ENCODE measurements at regions not wholly inside any gene's neighbourhood (a gene's known extent, or its start where the extent isn't known, plus 50 kb on each side); places are given as distances from the start of the nearest gene placed in this dataset.

DNA sequence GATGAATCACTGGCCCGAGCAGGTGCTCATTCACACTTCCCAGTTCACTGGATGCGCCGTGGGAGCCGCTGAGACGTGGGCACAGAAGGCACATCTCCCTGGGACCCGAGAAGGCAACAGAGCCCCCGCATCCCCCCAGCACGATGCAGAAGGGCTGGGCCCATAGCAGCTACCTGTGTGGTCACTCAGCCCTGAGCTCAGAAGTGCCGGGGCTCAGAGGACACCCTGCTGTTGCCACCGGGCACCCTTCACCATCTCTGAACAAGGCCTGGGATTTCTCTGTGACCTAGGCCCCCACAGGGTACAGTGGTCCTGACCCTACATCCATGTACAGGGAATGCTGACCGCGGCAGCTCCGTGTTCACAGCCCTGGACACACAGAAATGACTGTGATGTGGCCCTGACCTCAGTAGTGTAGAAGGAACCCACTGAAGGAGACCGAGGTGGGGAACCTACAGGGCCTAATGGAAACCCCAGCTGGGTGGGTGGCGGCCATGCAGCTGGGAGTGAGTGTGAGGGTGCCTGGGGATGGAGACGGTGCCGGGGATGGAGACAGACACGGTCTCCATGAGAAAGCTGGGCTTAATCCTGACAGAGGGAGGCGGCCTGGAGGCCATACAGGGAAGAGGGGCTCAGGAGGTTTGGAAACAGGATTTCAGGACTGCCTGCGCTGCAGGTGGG lies 111.9 kb upstream of the OTOS start:
- no peak overlapping the region for H3K4me3 ChIP-seq
- TF ChIP-seq, protein P1, sequence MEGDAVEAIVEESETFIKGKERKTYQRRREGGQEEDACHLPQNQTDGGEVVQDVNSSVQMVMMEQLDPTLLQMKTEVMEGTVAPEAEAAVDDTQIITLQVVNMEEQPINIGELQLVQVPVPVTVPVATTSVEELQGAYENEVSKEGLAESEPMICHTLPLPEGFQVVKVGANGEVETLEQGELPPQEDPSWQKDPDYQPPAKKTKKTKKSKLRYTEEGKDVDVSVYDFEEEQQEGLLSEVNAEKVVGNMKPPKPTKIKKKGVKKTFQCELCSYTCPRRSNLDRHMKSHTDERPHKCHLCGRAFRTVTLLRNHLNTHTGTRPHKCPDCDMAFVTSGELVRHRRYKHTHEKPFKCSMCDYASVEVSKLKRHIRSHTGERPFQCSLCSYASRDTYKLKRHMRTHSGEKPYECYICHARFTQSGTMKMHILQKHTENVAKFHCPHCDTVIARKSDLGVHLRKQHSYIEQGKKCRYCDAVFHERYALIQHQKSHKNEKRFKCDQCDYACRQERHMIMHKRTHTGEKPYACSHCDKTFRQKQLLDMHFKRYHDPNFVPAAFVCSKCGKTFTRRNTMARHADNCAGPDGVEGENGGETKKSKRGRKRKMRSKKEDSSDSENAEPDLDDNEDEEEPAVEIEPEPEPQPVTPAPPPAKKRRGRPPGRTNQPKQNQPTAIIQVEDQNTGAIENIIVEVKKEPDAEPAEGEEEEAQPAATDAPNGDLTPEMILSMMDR (IDR thresholded peaks at IDR 0.05) = no peak
- no peak for TF ChIP-seq EP300 (IDR thresholded peaks at IDR 0.05)
- no peak for TF ChIP-seq POLR2AphosphoS5 (IDR thresholded peaks at IDR 0.05)
- TF ChIP-seq POLR2A (IDR thresholded peaks at IDR 0.05; ENCODE audit: low read depth) = no peak
- H3K4me1 ChIP-seq = peaks cover 30 to 39% (median 30%) of the 10 kb centered on the region in 4 donors
- H3K27ac ChIP-seq (replicated peaks in 1 of 4) = peak overlapping the region; percentile 62 to 81 (median 69)
- peak; percentile 78 for DNase-seq (ENCODE audit: extremely low spot score)
- 86% methylated on average over 20 of the region's 20 CpGs for WGBS
- intact Hi-C loops (cut with DNase I) = no loop called here
- H3K36me3 ChIP-seq = no peaks in the 10 kb centered on the region
- H3K27me3 ChIP-seq = peaks cover 0 to 30% (median 0%) of the 10 kb centered on the region in 4 donors
- no peaks in the 10 kb centered on the region for H3K9me3 ChIP-seq

DNA sequence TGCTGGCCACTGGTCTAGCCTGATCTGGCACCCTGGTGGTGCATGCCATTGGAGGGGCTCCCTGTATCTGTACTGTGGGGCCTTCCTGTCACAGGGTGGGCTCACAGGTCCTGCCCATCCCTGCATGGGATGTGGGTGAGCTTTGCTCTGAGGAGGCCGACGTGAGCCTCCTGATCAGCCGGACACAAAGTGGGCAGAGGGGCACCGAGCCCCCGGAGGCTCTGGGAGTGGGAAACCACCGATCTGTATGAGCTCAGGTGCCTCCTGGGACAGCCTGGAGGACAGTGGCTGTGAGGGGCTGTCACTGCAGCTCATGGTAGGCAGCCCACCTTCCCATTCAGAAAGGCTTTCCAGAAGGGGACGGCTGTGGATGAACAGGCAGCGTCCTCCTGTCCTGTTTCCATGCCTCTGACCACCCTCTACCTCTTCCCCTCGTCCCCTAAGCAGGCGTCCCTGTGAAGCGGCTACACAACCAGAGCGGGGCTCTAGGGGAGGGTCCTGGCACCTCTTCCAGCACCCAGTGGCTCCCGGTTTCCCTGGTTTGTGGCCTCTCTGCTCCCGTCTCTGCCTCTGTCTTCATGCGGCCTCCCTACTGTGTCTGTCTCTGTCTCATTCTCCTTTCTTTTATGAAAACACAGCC lies 112.5 kb upstream of the OTOS start:
- Histone ChIP-seq H3K4me3 (no peak overlapping the region), H3K27me3 (peaks cover 0 to 27% (median 0%) of the 10 kb centered on the region in 4 donors), H3K9me3 (no peaks in the 10 kb centered on the region), H3K36me3 (no peaks in the 10 kb centered on the region), H3K4me1 (peaks cover 26 to 34% (median 29%) of the 10 kb centered on the region in 4 donors), H3K27ac (replicated peaks in 1 of 4) (peak overlapping the region in 3 of 4 donors; percentile 62 to 81 (median 76))
- 92% methylated on average over 9 of the region's 15 CpGs for WGBS
- intact Hi-C loops (cut with DNase I) = no loop called here
- DNase-seq (ENCODE audit: extremely low spot score) = peak; percentile 89
- TF ChIP-seq POLR2A (IDR thresholded peaks at IDR 0.05; ENCODE audit: low read depth) (no peak), POLR2AphosphoS5 (IDR thresholded peaks at IDR 0.05) (no peak), EP300 (IDR thresholded peaks at IDR 0.05) (no peak)
- TF ChIP-seq, protein P1 (IDR thresholded peaks at IDR 0.05) = no peak

DNA sequence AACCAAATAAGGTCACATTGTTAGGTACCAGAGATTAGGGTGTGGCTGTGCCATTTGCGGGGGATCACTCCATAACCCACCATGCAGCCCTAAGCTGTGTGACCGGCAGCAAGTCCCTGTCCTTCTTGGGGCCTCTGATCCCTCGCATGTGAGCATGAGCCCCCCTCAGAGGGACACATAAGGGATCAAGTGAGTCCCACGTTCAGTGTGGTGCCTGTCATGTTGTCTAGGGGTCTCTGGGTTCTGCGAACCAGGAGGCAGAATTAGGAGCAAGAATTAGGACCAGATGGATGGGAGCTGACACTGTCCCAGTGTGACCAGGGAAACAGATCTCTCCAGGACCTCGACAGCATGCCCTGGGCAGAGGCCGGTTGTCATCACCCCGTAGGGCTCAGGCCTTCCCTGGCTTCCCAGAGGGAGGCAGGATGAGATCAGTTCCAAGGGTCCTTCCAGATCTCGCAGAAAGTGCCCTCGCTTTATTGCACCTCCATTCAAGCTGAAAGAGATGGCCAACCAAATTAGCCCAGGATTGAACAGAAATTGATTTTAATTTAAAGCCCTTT lies 113.2 kb upstream of the OTOS start:
- H3K4me1 ChIP-seq = peaks cover 21 to 34% (median 29%) of the 10 kb centered on the region in 4 donors
- WGBS = 63% methylated on average over 10 of the region's 10 CpGs
- intact Hi-C loops (cut with DNase I) = no loop called here
- no peaks in the 10 kb centered on the region for H3K36me3 ChIP-seq
- peaks cover 0 to 20% (median 0%) of the 10 kb centered on the region in 4 donors for H3K27me3 ChIP-seq
- peak; percentile 75 for DNase-seq (ENCODE audit: extremely low spot score)
- no peaks in the 10 kb centered on the region for H3K9me3 ChIP-seq
- TF ChIP-seq EP300 (IDR thresholded peaks at IDR 0.05) (no peak), POLR2AphosphoS5 (IDR thresholded peaks at IDR 0.05) (no peak), POLR2A (IDR thresholded peaks at IDR 0.05; ENCODE audit: low read depth) (no peak)
- TF ChIP-seq, protein P1 (IDR thresholded peaks at IDR 0.05) = no peak
- no peak overlapping the region for H3K4me3 ChIP-seq
- H3K27ac ChIP-seq (replicated peaks in 1 of 4) = no peak overlapping the region

DNA sequence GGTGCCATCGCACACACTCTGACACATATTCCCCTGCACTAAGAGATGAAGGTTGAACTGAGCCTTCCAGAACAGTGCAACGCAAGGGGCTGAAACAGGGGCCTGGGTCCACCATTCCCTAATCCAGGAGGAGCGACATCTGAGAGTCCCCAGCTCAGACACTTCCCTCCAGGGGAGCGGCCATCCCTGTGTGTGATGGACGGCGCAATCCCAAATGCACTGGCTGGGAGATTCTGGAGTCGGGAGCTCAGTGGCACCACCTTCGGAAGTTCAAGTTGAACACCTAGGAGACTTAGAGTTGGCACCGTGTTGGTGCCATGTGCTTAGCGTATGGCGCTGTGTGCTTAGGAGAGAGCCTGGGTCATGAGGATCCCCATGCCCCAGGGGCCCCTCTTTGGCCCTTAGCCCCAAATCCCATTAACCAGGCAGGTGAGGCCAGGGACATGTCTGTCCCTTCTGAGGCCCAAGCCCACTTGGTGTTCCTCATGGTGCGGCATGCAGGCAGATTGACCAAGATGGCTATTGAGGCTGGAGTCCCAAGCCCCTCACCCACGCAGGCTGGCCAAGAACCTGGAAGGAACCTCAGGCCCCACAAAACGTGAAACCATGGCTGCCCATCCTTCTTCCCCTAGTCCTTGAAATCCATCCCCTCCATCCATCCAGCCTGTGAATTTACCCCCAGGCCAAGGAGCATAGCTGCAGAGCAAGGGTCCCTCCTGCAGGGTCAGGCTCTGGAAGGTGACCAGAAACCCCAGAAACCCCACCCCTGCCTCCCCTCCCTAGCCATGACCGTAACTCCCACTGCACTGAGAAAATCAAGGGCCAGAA lies 114.1 kb upstream of the OTOS start:
- TF ChIP-seq POLR2A (IDR thresholded peaks at IDR 0.05; ENCODE audit: low read depth) = no peak
- TF ChIP-seq EP300 (IDR thresholded peaks at IDR 0.05) = no peak
- TF ChIP-seq POLR2AphosphoS5 (IDR thresholded peaks at IDR 0.05) = no peak
- TF ChIP-seq, protein P1 (IDR thresholded peaks at IDR 0.05) = no peak
- WGBS = 87% methylated on average over 13 of the region's 15 CpGs

More for the DNA sequence above, 114.1 kb upstream of the OTOS start:
- no peak overlapping the region for H3K27ac ChIP-seq (replicated peaks in 1 of 4)
- peaks cover 0 to 16% (median 0%) of the 10 kb centered on the region in 4 donors for H3K27me3 ChIP-seq
- peaks cover 21 to 41% (median 32%) of the 10 kb centered on the region in 4 donors for H3K4me1 ChIP-seq
- no peaks in the 10 kb centered on the region for H3K9me3 ChIP-seq
- intact Hi-C loops (cut with DNase I) = no loop called here
- H3K36me3 ChIP-seq = no peaks in the 10 kb centered on the region
- peak; percentile 85 for DNase-seq (ENCODE audit: extremely low spot score)
- no peak overlapping the region for H3K4me3 ChIP-seq
